ENCODE measurements at regions not wholly inside any gene's neighbourhood (a gene's known extent, or its start where the extent isn't known, plus 50 kb on each side); places are given as distances from the start of the nearest gene placed in this dataset.

DNA sequence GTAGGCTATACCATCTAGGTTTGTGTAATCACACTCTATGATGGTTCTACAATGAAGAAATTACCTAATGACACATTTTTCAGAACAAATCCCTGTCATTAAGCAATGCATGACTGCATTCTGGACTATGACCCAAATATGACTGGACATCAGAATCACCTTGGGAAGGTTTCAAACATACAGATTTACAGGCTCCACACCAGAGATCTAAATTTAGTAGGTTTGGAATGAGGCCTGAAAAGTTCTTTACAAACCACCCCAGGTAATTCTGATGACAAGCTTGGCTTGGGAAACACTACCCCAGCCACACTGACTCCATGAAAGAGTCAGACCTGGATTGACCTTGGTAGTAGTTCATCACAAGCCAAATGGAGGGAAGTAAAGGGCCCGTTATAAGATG lies 52.2 kb upstream of the NFE2L2 start:
- Histone ChIP-seq H3K9me1 (replicated peaks; ENCODE audit: control insufficient read depth, extremely low read depth, insufficient read depth, low read length) (no peaks in the 10 kb centered on the region), H3K27me3 (ENCODE audit: control insufficient read depth in 2 of 2, insufficient read depth in 2 of 2, low read length in 2 of 2) (no peaks in the 10 kb centered on the region), H2AFZ (ENCODE audit: low read depth, low read length) (no peak overlapping the region), H3K4me1 (ENCODE audit: control insufficient read depth, extremely low read depth, insufficient read depth, low read length) (no peaks in the 10 kb centered on the region), H3K79me2 (ENCODE audit: control insufficient read depth, insufficient read depth, low read length) (no peaks in the 10 kb centered on the region), H3K9ac (replicated peaks; ENCODE audit: extremely low read depth, insufficient read depth, low read length) (no peak overlapping the region), H3K9me3 (replicated peaks; ENCODE audit: control insufficient read depth, insufficient read depth, low read length) (no peaks in the 10 kb centered on the region), H4K20me1 (replicated peaks; ENCODE audit: control insufficient read depth, extremely low read depth, insufficient read depth, low read length) (no peaks in the 10 kb centered on the region), H3K4me2 (ENCODE audit: insufficient read depth, low read length) (no peak overlapping the region), H3K36me3 (ENCODE audit: control insufficient read depth in 2 of 2, extremely low read depth in 1 of 2, insufficient read depth in 2 of 2, low read length in 2 of 2) (no peaks in the 10 kb centered on the region), H3K27ac (ENCODE audit: insufficient read depth, low read depth, low read length) (no peak overlapping the region), H3K4me3 (replicated peaks in 1 of 3; ENCODE audit: insufficient read depth in 1 of 3, low read depth in 1 of 3, low read length in 3 of 3) (no peak overlapping the region)
- intact Hi-C loops (cut with micrococcal nuclease) = no loop called here
- FAIRE-seq (no peak), DNase-seq (ENCODE audit: low read depth, low spot score) (no peak)
- ChIA-PET POLR2A (no interaction called here), CTCF (no interaction called here)
- no TSS peak for BruUV-seq (replicated peaks)
- dilution Hi-C loops (cut with MboI; ENCODE audit: extremely low pct_ligation_motif_present, low sequenced_read_pairs) = no loop called here
- no peak for TF ChIP-seq EZH2 (IDR thresholded peaks at IDR 0.05; ENCODE audit: borderline replicate concordance, low read depth, low read length, severe bottlenecking)
- TF ChIP-seq POLR2A (IDR thresholded peaks at IDR 0.05; ENCODE audit: low read depth, low read length) = no peak
- no peak for TF ChIP-seq FOS (IDR thresholded peaks at IDR 0.05; ENCODE audit: borderline replicate concordance, insufficient read depth, low read length)
- no peak for TF ChIP-seq MYC (IDR thresholded peaks at IDR 0.05; ENCODE audit: low read depth, low read length)
- TF ChIP-seq, protein P1, sequence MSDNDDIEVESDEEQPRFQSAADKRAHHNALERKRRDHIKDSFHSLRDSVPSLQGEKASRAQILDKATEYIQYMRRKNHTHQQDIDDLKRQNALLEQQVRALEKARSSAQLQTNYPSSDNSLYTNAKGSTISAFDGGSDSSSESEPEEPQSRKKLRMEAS (IDR thresholded peaks at IDR 0.05; ENCODE audit: insufficient read depth, insufficient read length) = no peak
- no peak for TF ChIP-seq POLR2AphosphoS5 (IDR thresholded peaks at IDR 0.05; ENCODE audit: insufficient read depth, low read depth, low read length)
- TF ChIP-seq, protein P2, sequence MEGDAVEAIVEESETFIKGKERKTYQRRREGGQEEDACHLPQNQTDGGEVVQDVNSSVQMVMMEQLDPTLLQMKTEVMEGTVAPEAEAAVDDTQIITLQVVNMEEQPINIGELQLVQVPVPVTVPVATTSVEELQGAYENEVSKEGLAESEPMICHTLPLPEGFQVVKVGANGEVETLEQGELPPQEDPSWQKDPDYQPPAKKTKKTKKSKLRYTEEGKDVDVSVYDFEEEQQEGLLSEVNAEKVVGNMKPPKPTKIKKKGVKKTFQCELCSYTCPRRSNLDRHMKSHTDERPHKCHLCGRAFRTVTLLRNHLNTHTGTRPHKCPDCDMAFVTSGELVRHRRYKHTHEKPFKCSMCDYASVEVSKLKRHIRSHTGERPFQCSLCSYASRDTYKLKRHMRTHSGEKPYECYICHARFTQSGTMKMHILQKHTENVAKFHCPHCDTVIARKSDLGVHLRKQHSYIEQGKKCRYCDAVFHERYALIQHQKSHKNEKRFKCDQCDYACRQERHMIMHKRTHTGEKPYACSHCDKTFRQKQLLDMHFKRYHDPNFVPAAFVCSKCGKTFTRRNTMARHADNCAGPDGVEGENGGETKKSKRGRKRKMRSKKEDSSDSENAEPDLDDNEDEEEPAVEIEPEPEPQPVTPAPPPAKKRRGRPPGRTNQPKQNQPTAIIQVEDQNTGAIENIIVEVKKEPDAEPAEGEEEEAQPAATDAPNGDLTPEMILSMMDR (IDR thresholded peaks at IDR 0.05; ENCODE audit: extremely low read depth in 1 of 2, insufficient read depth in 1 of 2, low read depth in 1 of 2, low read length in 2 of 2) = no peak
- no peak for TF ChIP-seq JUN (IDR thresholded peaks at IDR 0.05; ENCODE audit: borderline replicate concordance, insufficient read depth, insufficient read length, low read depth)
- TF ChIP-seq GATA2 (IDR thresholded peaks at IDR 0.05; ENCODE audit: insufficient read depth, insufficient read length, low read depth, low read length) = no peak

Data from endothelial cell of umbilical vein (primary cell).